Liver (tissue), 3 donors: ENCODE measurements at regions not wholly inside any gene's neighbourhood (a gene's known extent, or its start where the extent isn't known, plus 50 kb on each side); places are given as distances from the start of the nearest gene placed in this dataset.

Experiments
- CTCF ChIP-seq: fragments of 150-350 bp; IDR thresholded peaks from 2 replicates; pipeline ENCODE4 v1.5.1; 2017; ENCODE audit warnings: improper control_type of control experiment, low read depth, low read length; ENCODE audit not compliant: missing input control
- GABPA ChIP-seq, 2 donors: IDR thresholded peaks in 1 of 2; conservative IDR thresholded peaks in 1 of 2; 2 replicates each; pipeline ENCODE4 v1.6.1; 2016; ENCODE audit warnings: antibody characterized with exemption in 2 of 2, mild to moderate bottlenecking in 1 of 2, moderate library complexity in 1 of 2
- MAX ChIP-seq: IDR thresholded peaks from 2 replicates; pipeline ENCODE4 v1.6.1; 2016; ENCODE audit warnings: antibody characterized with exemption
- donor health status: healthy.
- donor health status: healthy.

- TF ChIP-seq CTCF (no peak), GABPA (IDR thresholded peaks at IDR 0.05 in 1 of 2, conservative IDR thresholded peaks at IDR 0.05 in 1 of 2) (no peak), MAX (no peak)
These were observed 183.0 kb upstream of the ARID2 start for GRCh38 chr12:45546545-45546944.
